ENCODE measurements at regions not wholly inside any gene's neighbourhood (a gene's known extent, or its start where the extent isn't known, plus 50 kb on each side); places are given as distances from the start of the nearest gene placed in this dataset.
"Not testable (repeated sequence)": the region's sequence is repeated elsewhere in the genome, so short reads cannot be mapped to it uniquely, and the experiment has no call there.

DNA sequence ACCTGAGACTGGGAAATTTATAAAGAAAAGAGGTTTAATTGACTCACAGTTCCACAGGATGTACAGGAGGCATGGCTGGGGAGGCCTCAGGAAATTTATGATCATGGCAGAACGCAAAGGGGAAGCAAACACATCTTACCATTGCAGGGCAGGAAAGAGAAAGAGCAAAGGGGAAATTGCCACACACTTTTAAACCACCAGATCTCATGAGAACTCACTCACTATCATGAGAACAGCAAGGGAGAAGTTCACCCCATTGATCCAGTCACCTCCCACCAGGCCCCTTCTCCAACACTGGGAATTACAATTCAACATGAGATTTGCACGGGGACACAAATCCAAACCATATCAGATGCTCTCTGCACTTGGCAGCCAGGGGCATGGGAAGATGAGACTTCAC is 592.8 kb downstream of the MATN1 start:
- not testable (repeated sequence) for DNase-seq

DNA sequence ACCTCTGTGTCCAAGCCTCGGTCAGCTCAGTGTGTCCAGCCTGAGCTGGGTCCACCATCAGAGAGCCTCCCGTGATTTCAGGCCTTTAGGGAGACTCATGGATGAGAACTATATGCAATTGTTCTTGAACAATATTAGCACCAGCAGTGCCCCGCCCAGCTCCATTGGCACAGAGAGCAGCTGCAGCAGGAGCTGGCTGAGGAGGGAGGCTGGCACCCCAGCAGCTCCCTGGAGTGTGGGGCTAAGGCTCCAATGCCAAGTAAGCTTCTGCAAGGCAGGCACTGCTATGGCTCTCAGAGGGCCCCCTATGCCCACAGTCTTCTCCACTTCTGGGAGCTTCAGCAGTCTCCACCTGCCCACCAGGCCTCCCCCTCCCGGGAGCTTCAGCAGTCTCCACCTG is 593.3 kb downstream of the MATN1 start:
- DNase-seq, result no peak

DNA sequence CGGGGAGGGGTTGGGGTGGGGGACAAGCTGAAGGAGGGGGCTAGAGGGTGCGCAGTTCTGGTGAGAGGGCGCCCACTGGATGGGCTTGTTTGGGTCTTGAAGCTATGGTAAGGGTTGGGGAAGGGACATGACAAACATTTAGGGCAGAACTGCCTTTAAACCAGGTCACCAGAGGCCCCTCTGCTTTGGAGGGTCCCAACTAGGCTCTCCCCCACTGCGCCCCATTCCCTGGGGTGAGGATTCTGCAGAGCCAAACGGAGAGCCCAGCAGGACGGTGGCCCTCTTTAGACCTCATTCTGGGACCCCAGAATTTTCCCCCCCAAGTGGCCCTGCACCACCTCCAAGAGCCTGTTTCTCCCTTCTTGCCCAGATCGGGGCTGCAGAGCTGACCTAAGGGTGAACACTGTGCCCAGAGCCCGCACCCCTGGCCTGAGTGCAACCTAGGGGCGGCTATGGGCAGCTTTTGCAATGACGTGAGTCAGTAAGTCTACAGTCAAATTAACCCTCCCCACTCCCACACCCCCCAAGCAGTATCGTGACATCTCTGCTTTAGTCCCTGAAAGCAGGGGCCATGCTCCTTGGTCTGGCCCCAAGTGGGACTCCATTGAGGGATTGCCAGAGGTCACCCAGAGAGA is 593.8 kb downstream of the MATN1 start:
- no peak for DNase-seq

DNA sequence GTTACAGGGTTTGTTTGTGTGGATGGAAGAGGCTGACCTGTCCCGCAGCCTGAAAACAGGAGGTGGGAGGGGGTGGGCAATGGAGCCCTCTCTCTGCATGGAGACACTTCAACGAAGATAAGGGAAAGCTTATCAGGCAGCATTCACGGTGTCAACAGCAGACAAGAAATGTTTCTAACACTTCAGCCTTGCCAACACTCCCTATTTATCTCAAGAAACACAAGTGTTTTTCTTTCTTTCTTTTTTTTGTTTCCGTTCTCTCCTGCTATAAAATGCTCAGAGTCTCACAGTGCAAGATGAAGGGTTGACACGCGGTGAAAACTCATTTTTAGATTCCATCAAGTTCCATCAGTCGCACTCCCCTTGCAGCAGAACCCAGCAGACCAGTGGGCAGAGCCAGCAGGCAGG is 594.4 kb downstream of the MATN1 start:
- DNase-seq, result no peak

DNA sequence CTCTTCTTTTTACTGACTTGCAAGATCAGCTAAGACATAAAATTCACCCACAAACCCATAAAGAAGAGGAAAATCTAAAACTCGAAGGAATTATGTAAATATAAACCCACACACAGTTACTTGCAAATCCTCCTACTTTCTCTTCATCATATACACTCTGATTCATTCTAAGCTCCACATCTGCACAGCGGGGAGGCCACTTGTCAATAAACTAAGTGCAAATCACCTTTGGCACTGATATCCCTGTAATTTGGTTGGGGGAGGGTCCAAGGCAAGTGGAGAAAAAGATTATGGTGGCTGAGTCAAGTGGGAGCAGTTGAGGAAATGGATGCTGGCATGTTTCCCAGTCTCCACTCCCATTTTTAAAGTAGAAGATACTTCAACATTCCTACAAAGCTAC is 596.5 kb downstream of the MATN1 start:
- no peak for DNase-seq

DNA sequence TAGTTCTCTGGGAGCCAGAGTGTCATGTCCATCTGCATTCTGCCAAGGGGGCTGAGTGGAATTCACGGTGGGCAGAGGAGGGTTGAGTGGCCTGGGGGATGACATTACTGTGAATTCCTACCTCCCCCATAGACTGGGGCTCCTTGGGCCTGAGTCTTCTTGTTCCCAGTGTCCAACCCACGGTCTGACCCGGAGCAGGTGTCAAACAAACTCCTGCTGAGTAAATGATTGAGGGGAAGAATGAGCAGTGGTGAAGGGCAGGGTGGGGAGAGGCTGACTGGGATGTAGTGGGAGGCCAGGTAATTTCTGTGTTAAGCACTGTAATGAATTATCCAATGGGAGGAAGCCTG is 597.6 kb downstream of the MATN1 start:
- no peak for DNase-seq

DNA sequence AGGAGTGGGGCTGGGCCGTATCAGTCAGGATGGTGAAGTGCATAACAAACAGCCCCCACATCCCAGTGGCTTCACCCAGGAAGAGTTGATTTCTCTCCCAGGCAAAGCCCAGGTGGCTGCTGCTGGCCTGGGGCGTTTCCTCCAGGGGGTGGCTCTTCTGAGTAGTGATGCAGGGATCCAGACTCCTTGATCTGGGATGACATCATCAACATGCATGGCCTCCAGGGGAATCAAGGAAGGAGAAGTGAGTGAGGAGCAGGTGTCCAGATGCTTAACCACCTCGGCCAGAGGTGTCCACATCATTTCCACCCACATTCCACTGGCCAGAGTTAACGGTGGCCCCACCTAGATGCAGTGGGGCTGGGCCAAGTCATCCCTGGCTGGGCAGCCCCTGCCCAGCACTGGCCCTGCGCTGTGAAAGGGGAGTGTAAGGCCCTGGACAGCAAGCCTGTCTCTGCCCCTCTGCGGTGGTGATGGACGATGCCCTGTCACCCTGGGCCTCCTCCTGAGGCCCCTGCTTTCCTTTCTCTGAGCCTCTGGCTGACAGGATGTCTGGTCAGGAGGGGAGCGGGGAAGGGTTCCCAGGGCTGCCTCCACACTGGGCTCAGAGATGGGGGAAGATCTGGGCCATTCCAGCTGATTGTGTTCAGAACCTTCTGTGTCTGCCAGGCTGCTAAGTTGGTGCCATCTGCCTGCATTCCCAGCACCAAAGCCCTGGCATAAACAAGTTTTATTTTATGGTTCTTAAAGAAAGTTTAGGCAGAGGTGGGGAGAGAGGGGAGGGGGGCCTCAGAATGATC is 598.2 kb downstream of the MATN1 start:
- no peak for DNase-seq

DNA sequence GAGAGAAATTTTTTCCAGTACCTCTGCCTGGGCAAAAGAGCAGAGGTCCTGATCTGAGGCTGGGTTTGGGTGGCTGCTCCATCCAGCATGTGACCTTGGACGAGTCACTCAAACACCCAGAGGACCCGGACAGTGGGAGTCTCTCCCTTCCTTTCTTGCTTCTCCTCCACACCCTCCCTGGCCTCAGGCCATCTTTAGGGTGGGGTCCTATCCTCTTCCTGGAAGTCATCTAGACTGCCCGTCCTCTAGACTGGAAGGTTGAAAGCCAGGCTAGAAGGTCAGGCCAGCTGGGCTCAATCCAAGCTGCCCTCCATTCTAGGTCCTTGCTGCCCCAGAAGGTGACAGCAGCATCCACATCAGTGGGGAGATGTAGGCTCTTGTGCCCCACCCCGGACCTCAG is 599.5 kb downstream of the MATN1 start:
- DNase-seq, result no peak

DNA sequence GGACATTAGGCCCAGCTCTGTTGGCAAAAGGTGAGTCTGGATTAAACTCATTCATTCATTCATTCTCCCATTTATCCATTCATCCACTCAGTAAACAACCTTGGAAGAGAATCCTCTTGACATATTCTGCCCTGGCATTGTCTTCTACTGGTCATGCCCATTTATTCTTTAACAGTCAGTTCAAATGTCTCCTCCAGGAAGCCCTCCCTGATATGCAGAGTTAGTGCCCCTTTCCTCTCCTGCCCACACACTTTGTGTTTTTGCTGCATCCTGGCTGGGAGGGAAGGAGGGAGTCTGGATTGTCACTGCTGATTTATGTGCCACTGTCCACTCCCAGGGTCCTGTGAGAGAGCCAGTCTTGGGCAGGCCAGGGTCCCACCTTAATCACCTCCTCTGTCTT is 600.3 kb downstream of the MATN1 start:
- DNase-seq, result no peak

DNA sequence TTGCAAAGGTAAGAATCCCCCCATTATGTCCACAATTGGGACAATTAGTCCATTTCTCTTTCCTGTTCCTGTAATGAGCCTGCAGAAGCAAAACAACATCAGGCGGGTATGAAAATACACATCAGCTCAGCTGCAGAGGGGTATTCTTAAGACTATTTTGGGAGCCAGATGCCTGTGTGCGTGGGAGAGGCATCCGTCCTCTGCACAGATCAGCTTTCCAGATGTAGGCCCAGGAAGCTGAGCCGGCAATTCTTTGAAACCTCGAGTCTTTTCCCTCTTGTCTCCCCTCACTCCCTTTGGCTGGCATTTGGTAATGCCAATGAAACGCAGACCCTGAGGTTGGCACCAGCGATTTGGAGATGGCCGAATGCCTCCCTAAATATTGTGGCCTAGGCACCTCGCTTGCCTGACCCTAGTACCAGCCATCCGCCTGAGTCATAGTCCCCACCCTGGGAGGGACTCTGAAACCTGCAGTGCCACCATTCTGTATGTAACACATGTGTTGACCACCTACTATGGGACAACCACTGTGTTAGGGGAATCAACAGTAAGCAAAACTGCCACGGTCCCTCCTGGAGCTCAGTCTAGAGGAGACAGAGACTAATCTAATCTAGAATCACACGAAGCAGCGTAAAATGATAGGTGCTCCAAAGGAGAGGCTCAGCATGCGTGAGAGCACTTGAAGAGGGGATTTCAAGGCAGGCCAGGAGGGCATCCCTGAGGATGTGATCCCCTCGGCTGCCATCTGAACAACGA is 603.0 kb downstream of the MATN1 start:
- no peak for DNase-seq

DNA sequence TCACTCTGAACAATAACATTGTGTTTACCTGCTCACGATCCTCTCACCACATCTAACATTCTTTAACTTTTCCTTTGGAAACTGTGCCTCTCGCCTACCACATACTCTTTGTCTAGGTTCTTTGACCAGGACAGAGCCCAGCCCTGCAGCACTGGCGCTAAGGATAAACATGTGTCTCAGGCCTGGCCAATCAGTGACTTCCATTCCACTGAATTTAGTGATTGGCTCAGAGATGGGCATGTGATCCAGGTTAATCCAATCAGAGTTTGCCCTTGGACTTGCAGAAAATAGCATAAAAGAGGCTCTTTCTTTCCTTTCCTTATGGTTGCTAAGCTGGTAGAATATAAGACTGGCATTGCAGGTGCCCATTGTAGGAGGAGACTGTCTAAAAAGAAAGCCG is 605.7 kb downstream of the MATN1 start:
- DNase-seq, result no peak

DNA sequence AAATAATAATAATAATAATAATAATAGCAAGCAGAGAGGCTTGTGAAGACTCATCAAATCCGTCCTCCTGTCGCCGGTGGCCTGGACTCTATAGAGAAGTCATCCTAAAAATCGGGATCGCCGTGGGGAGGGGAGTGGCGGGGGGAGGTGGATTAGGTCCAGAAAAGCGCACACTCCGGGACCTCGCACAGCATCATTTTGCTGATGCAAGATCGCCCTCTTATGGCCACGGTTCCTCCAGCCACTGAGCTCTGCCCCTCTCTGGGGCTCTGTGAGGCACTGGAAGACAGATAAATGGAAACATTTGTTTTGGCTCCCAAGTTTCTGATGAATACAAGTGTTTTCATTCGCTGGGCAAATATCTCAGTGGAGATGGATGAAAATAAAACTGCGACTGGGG is 612.0 kb downstream of the MATN1 start:
- peak; percentile 45 for DNase-seq

DNA sequence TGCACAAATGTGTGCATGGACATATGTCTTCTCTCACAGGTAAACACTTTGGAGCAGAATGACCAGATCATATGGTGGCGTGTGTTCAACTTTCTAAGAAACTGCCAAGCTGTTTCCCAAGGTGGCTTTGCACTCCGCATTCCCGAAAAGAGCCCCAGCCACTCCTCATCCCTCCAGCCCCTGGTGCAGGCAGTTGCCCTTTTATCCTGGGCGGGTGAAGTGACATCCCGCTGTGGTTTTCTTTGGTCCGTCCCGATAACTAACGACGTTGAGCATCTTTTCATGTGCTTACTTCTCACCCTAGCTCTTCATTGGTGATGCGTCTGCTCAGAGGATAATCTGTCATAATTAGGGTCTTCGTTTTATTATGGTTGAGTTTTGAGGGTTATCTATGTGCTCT is 612.5 kb downstream of the MATN1 start:
- DNase-seq, result no peak

DNA sequence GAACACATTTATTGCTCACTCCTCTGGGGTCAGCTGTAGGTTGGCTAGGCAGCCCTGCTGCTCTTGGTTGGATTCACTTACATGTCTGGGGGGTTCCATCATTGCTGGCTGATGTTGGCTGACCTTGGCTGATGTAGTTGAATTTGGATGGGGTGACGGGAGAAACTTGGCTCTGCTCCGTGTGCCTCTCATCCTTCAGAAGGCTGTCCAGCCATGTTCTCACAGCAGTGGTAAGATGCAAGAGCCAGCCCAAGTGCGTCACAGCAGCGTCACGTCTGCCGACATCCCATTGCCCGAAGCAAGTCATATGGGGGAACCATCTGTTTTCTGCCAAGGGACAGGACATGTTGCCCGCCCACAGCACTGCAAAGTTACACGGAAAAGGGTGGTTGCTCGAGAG is 613.5 kb downstream of the MATN1 start:
- no peak for DNase-seq

DNA sequence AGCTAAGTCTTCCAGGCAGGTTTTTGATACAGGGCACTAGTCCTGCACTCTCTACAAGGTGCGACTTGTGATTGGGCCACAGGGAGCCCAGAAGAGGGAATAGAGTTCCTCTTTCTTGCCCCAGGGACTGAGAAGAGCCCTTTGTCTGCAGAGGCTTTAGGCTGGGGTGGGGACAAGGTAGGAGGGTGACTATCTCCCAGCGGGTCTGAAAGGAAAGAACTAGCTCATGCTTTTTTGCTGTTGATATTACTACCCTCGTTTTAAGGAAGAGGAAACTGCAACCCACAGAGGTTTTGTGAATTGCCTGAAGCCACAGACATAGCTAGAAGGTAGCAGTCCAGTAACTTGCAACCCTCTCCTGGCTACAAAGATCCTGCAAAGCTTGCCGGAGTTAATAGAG is 615.2 kb downstream of the MATN1 start:
- DNase-seq, result no peak

DNA sequence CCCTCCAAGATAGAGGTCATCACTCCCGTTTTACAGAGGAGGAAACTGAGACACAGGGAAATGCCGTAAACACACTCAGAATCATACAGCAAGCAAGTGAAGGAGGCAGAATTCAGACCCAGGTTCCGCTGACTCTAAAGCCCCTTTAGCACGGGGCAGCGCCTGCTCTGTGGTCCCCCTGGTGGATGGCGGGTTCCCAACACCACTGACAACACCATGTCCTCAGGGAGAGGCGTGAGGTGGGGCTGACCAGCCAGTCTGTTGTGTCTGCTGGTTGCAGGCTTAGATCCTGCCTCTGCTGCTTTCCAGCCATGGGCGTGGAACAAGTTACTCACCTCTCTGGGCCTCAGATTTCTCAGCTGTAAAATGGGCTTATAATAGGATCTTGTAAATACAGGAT is 617.3 kb downstream of the MATN1 start:
- no peak for DNase-seq

DNA sequence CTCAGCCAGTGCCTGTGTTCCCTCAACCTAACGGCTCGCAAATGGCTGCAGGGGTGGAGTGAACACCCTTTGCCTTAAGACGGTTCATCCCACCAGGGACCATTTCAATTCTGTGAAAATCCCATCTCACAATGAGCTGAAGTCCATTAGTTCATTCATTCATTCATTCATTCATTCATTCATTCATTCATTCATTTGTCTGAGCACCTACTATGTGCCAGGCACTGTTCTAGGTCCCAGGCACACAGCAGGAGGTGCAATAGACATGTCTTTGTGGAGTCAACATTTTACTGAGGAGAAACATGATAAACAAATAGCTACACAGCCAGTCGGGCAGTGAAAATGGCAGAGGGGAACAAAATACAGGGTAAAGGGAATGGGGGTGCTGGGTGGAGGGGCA is 618.8 kb downstream of the MATN1 start:
- no peak for DNase-seq

DNA sequence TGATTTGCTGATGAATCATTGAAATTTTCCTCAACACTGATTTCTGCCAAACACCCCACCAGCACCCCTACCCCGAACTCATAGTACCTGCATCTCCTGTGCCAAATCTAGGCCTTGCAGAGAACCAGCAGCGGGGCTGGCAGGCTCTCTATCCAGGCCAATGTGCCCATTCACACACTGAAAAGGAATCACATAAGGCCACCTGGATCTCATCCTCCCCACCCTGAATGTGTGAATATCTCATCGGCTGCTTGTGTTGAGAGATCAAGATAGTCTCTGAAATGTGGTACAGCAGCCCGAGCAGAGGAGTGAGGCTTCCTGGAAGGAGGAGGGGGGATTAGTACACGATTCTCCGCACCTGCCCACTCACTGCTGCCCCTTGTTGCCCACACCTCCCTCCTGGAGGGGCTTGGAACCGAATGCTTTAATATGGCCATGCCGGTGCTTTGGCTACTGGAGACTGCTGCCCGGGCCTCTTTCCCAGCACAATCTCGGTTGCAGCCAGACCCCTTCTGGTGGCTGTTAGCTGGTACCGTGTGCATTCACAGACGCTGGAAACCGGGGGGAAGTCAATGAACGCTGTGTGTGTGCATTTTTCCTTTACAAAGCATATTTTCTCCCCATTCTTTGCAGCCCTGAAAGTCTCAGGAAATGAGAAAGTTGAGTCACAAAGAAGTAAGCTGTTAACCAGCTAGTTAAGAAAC is 619.5 kb downstream of the MATN1 start:
- DNase-seq, result no peak

DNA sequence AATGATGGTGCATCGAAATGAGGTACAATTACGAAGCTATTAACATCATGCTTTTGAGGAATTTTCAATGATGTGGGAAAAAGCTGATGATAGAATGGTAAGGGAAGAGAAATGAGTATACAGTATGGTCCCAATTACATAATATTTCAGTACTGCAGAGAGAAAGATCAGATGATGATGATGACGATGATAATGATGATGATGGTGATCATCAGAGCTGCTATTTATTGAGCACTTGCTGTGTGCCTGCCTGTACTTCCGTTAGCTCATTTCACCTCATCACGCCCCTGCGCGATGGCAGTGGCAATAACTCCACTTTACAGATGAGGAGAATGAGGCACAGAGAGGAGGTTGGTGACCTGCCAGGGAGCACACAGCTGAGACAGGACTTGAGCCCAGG is 620.8 kb downstream of the MATN1 start:
- DNase-seq, result no peak

DNA sequence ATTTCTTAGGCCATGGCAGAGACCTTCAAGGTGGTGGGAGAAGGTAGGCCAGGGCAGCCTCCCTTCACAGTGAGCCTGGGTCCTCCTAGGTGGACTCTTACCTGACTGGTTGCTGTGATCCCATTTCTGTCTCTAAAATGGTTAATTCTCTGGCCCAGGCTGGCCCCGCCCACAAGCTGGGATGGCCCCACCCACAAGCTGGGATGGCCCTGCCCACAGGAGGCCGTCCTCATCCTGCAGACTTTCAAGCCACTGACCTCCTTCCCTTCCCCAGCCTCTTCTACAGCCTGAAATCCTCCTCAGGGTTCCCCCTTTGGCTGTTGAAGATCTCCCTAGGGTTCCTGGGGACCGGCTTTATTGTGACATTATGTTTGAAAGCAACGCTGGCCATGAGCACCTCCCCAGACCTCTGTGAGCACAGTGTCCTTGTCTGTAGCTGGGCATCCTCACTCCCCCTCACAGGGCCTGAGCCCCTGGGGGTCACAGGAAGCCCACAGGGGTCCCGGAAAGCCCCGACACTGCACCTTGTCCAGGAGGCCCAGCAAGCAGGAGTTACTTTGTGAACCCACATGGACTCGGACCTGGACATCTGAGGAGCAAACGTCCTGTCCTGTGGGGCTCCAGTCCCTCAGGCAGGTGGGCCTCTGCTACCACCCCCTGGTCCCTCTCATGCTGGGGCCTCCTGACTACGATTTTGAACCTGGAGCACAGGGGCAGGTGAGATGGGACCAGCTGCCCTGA is 621.7 kb downstream of the MATN1 start:
- no peak for DNase-seq

DNA sequence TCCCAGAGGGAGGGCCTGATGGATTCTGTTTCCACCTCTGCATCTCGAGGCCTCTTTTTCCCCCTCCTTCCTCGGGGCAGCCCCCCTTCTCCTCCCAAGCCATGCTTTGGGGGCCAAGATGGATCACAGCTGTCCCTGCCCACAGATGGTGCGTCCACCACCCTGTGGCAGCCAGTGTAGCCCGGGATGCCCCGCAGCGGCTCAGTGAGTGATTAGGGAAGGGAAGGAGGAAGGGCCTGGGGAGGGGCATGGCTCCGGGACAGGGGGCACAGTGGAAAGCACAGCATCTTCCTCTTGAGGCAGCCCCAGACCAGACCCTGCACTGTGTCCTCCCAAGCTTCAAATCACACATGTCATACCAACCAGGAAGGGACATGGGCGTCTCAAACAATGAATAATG is 622.4 kb downstream of the MATN1 start:
- no peak for DNase-seq

DNA sequence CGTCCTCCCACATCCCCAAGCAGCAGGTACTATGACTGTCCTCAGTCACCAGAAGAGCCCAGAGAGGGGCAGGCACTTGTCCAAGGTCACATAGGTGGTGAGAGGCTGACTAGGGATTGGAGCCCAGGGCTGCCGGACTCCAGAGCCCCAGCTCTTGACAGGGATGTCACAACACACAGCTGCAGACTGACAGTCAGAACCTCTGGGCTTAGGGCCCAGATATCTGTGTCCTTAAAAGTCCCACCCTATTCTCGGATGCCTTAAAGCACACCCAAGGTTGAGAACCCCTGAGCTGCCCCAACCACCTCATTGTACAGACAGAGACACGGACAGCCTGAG is 622.9 kb downstream of the MATN1 start:
- DNase-seq, result no peak
